Ishikawa (cell line): ENCODE measurements at regions not wholly inside any gene's neighbourhood (a gene's known extent, or its start where the extent isn't known, plus 50 kb on each side); places are given as distances from the start of the nearest gene placed in this dataset.
A peak's percentile ranks its signal among the peaks of the same experiment; 100 is the strongest.

ENCODE experiments used
- CEBPB ChIP-seq: IDR thresholded peaks from 2 replicates; pipeline ENCODE4 v1.6.1; 2012
- CREB1 ChIP-seq: IDR thresholded peaks from 2 replicates; pipeline ENCODE4 v1.6.1; 2012; ENCODE audit warnings: low read depth
- EGR1 ChIP-seq: IDR thresholded peaks from 2 replicates; pipeline ENCODE4 v1.6.1; 2012
- EP300 ChIP-seq: IDR thresholded peaks from 2 replicates; pipeline ENCODE4 v1.6.1; 2012; ENCODE audit warnings: borderline replicate concordance
- FOXM1 ChIP-seq: IDR thresholded peaks from 2 replicates; pipeline ENCODE4 v1.6.1; 2012; ENCODE audit warnings: low read depth, borderline replicate concordance
- NFIC ChIP-seq: IDR thresholded peaks from 2 replicates; pipeline ENCODE4 v1.6.1; 2012
- RAD21 ChIP-seq: IDR thresholded peaks from 2 replicates; pipeline ENCODE4 v1.6.1; 2012; ENCODE audit warnings: low read depth
- REST ChIP-seq: IDR thresholded peaks from 2 replicates; pipeline ENCODE4 v1.6.1; 2012; ENCODE audit warnings: low read depth, mild to moderate bottlenecking
- TAF1 ChIP-seq: IDR thresholded peaks from 2 replicates; pipeline ENCODE4 v1.6.1; 2012; ENCODE audit warnings: low read depth, mild to moderate bottlenecking
- TEAD4 ChIP-seq: IDR thresholded peaks from 2 replicates; pipeline ENCODE4 v1.6.1; 2012
- YY1 ChIP-seq: IDR thresholded peaks from 2 replicates; pipeline ENCODE4 v1.6.1; 2012; ENCODE audit warnings: low read depth
- ZBTB7A ChIP-seq: IDR thresholded peaks from 2 replicates; pipeline ENCODE4 v1.6.1; 2012; ENCODE audit warnings: low read depth
- TF ChIP-seq, protein P1 (sequence below): IDR thresholded peaks from 2 replicates; pipeline ENCODE4 v1.6.1; 2012
- TF ChIP-seq, protein P2 (sequence below): IDR thresholded peaks from 2 replicates; pipeline ENCODE4 v1.6.1; 2012

GRCh38 chr14:58747181-58747580 lies 109.4 kb downstream of the DACT1 start:
- no peak for TF ChIP-seq CEBPB

GRCh38 chr14:58749066-58749669 lies 111.4 kb downstream of the DACT1 start:
- TF ChIP-seq NFIC, result peak; percentile 16; the same call in 1 of the 2 replicates
- TF ChIP-seq, protein P1, sequence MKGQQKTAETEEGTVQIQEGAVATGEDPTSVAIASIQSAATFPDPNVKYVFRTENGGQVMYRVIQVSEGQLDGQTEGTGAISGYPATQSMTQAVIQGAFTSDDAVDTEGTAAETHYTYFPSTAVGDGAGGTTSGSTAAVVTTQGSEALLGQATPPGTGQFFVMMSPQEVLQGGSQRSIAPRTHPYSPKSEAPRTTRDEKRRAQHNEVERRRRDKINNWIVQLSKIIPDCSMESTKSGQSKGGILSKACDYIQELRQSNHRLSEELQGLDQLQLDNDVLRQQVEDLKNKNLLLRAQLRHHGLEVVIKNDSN, result no peak

GRCh38 chr14:58750321-58751269 lies 112.8 kb downstream of the DACT1 start:
- TF ChIP-seq ZBTB7A (no peak), TEAD4 (no peak), EP300 (no peak), RAD21 (no peak)
- TF ChIP-seq, protein P2, sequence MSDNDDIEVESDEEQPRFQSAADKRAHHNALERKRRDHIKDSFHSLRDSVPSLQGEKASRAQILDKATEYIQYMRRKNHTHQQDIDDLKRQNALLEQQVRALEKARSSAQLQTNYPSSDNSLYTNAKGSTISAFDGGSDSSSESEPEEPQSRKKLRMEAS, result no peak

GRCh38 chr14:58751788-58752187 lies 114.0 kb downstream of the DACT1 start:
- TF ChIP-seq ZBTB7A (no peak), CREB1 (no peak), YY1 (no peak), FOXM1 (no peak), EP300 (no peak), TEAD4 (no peak), RAD21 (no peak), EGR1 (no peak), NFIC (no peak)

DNA sequence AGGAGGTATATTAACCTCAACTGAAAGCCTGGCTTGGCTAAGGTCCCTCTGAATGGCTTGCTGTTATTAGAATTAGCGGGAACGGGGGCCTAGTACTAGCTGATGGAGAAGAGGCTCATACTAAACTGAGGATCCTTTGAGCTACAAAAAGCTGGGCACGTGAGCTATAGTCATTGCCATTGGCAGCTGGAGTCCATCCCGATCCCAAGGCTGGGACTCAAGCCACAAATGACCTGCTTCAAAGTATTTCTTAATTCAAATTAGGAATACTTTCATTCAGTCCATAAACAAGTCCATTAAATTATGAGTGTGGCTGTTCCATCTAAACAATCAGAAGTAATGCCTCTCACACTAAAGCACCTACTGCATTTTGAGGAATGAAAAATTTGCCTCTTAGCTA lies 114.5 kb downstream of the DACT1 start:
- TF ChIP-seq YY1 (no peak), REST (no peak), ZBTB7A (no peak), CREB1 (no peak), RAD21 (no peak), NFIC (no peak), TAF1 (no peak)
- TF ChIP-seq, protein P2, result no peak

GRCh38 chr14:58752771-58753201 lies 115.0 kb downstream of the DACT1 start:
- TF ChIP-seq REST (no peak), EP300 (no peak), EGR1 (no peak), NFIC (no peak)

- TF ChIP-seq, protein P1, result no peak
These were observed 117.5 kb downstream of the DACT1 start for GRCh38 chr14:58755031-58755925.
